ENCODE measurements at regions not wholly inside any gene's neighbourhood (a gene's known extent, or its start where the extent isn't known, plus 50 kb on each side); places are given as distances from the start of the nearest gene placed in this dataset.

DNA sequence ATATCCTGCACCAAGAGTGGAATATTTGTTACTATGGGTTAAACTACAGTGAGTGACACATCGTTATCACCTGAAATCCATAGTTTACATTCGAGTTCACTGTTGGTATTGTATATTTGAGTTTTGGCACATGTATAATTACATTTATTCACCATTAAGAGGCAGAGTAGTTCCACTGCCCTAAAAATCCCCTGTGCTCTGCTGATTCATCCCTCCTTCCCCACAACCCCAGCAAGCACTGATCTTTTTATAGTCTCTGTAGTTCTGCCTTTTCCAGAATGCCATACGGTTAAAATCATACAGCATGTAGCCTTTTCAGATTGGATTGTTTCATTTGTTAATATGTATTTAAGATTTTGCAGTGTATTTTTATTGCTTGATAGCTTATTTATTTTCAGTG is 495.2 kb downstream of the DIRAS2 start:
- no peak for TF ChIP-seq CTCF (IDR thresholded peaks at IDR 0.05)
- TF ChIP-seq POLR2A (IDR thresholded peaks at IDR 0.05): no peak

Data from breast epithelium (tissue), 3 donors.